Fibroblast of peridontal ligament (primary cell): ENCODE measurements at regions not wholly inside any gene's neighbourhood (a gene's known extent, or its start where the extent isn't known, plus 50 kb on each side); places are given as distances from the start of the nearest gene placed in this dataset.
A peak's percentile ranks its signal among the peaks of the same experiment; 100 is the strongest.
"Not testable (repeated sequence)": the region's sequence is repeated elsewhere in the genome, so short reads cannot be mapped to it uniquely, and the experiment has no call there.

Experiments
- DNase-seq: peaks from one replicate; pipeline ENCODE4 v3.0.0-alpha.2; 2010; ENCODE audit errors: extremely low read depth

- DNase-seq: no peak
These were observed 164.3 kb upstream of the ST8SIA4 start for GRCh38 chr5:101067429-101067828.

GRCh38 chr5:101062902-101063301 lies 159.8 kb upstream of the ST8SIA4 start:
- DNase-seq: no peak

- DNase-seq: no peak
These were observed 144.1 kb upstream of the ST8SIA4 start for GRCh38 chr5:101047181-101047580.

GRCh38 chr5:101045689-101046088 lies 142.6 kb upstream of the ST8SIA4 start:
- peak; percentile 42 for DNase-seq

- DNase-seq: not testable (repeated sequence)
These were observed 136.9 kb upstream of the ST8SIA4 start for GRCh38 chr5:101040002-101040401.

GRCh38 chr5:101036778-101037177 lies 133.7 kb upstream of the ST8SIA4 start:
- DNase-seq: no peak

GRCh38 chr5:101035425-101035824 lies 132.3 kb upstream of the ST8SIA4 start:
- no peak for DNase-seq

GRCh38 chr5:101024299-101024698 lies 121.2 kb upstream of the ST8SIA4 start:
- no peak for DNase-seq

GRCh38 chr5:101018299-101018698 lies 115.2 kb upstream of the ST8SIA4 start:
- DNase-seq: no peak

GRCh38 chr5:101012880-101013279 lies 109.8 kb upstream of the ST8SIA4 start:
- no peak for DNase-seq

GRCh38 chr5:101009758-101010519 lies 106.9 kb upstream of the ST8SIA4 start:
- DNase-seq: no peak

GRCh38 chr5:100992354-100992753 lies 89.3 kb upstream of the ST8SIA4 start:
- no peak for DNase-seq

- DNase-seq: not testable (repeated sequence)
These were observed 80.5 kb upstream of the ST8SIA4 start for GRCh38 chr5:100983601-100984000.

GRCh38 chr5:100974082-100974481 lies 71.0 kb upstream of the ST8SIA4 start:
- DNase-seq: no peak

- no peak for DNase-seq
These were observed 67.7 kb upstream of the ST8SIA4 start for GRCh38 chr5:100970646-100971255.

- DNase-seq: no peak
These were observed 62.2 kb upstream of the ST8SIA4 start for GRCh38 chr5:100965291-100965690.
